Immature natural killer cell (primary cell): ENCODE measurements at regions not wholly inside any gene's neighbourhood (a gene's known extent, or its start where the extent isn't known, plus 50 kb on each side); places are given as distances from the start of the nearest gene placed in this dataset.
"Not testable (repeated sequence)": the region's sequence is repeated elsewhere in the genome, so short reads cannot be mapped to it uniquely, and the experiment has no call there.

Source experiments
- DNase-seq, 3 donors: peaks; one replicate each; pipeline ENCODE4 v3.0.0; 2022; ENCODE audit warnings: mixed read lengths in 1 of 3
- H3K27ac Mint-ChIP-seq, 6 donors: one replicate each; pipeline ENCODE4 v1.8.0; 2020; ENCODE audit warnings: mixed read lengths in 6 of 6, mild to moderate bottlenecking in 5 of 6, inconsistent platforms in 4 of 6, moderate library complexity in 3 of 6
- H3K27me3 Mint-ChIP-seq, 3 donors: one replicate each; pipeline ENCODE4 v1.8.0; 2020 to 2021; ENCODE audit warnings: low read depth in 3 of 3, mild to moderate bottlenecking in 3 of 3, mixed read lengths in 3 of 3, moderate library complexity in 3 of 3, inconsistent platforms in 1 of 3
- H3K36me3 Mint-ChIP-seq, 3 donors: one replicate each; pipeline ENCODE4 v1.8.0; 2020; ENCODE audit warnings: mixed read lengths in 3 of 3, inconsistent platforms in 2 of 3, mild to moderate bottlenecking in 2 of 3
- H3K4me1 Mint-ChIP-seq, 2 donors: one replicate each; pipeline ENCODE4 v1.8.0; 2020; ENCODE audit warnings: inconsistent platforms in 2 of 2, mild to moderate bottlenecking in 2 of 2, mixed read lengths in 2 of 2, moderate library complexity in 1 of 2
- H3K4me3 Mint-ChIP-seq, 5 donors: one replicate each; pipeline ENCODE4 v1.8.0; 2020; ENCODE audit warnings: mild to moderate bottlenecking in 5 of 5, mixed read lengths in 5 of 5, inconsistent platforms in 3 of 5, moderate library complexity in 3 of 5
- H3K9me3 Mint-ChIP-seq, 6 donors: one replicate each; pipeline ENCODE4 v1.8.0; 2020; ENCODE audit warnings: mild to moderate bottlenecking in 6 of 6, mixed read lengths in 6 of 6, inconsistent platforms in 4 of 6, moderate library complexity in 3 of 6

DNA sequence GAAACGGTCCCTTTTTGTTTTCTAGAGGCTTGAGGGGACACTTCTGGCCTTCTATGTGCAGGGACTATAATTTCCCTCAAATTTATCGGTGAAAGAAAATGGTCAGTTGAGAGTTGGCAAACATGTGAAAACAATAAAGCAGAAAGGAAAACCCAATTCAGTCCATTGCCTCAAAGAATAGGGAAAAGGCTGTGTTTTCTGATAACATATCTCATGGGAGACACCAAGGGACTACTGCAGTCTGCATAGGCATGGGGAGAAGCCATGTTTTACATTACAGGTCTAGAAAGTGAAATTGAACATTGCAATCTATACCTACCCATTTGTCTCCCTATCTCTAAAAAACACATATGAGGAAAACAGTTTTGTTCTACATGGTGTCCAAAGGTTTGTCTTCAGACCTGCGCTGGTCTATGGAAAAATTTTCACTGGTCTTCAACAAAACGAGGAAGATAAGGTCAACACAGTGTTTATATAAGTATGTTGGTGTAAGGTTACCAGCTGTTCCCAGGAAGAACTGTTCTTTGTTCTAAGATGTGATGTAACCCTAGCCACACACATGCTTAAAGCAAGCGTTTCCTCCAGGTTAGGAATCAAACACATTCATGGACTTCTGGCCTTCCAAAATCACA lies 179.7 kb downstream of the MREG start:
- Mint-ChIP-seq H3K4me3 (no peak overlapping the region), H3K36me3 (no peaks in the 10 kb centered on the region), H3K27ac (no peak overlapping the region), H3K9me3 (no peaks in the 10 kb centered on the region), H3K4me1 (no peaks in the 10 kb centered on the region), H3K27me3 (peaks cover 2 to 7% (median 3%) of the 10 kb centered on the region in 3 donors)
- no peak for DNase-seq

DNA sequence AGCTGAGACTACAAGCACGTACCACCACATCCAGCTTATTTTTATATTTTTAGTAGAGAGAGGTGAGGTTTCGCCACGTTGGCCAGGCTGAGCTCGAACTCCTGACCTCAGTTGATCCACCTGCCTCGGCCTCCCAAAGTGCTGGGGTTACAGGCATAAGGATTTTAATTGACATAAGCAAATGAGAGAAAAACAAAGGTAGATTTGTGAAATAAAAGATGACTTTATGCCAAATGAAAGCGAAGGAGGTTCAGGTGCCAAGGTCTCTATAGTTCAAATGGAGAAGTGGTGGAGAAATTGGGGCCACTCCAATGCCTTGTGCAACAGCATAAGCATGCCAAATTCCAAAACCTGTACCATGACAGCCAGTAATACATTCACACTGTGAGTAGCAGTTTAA lies 180.6 kb downstream of the MREG start:
- no peak overlapping the region for H3K4me3 Mint-ChIP-seq
- H3K27ac Mint-ChIP-seq = no peak overlapping the region
- H3K36me3 Mint-ChIP-seq = no peaks in the 10 kb centered on the region
- no peaks in the 10 kb centered on the region for H3K4me1 Mint-ChIP-seq
- DNase-seq = no peak
- H3K27me3 Mint-ChIP-seq = peaks cover 0 to 7% (median 0%) of the 10 kb centered on the region in 3 donors
- H3K9me3 Mint-ChIP-seq = no peaks in the 10 kb centered on the region

DNA sequence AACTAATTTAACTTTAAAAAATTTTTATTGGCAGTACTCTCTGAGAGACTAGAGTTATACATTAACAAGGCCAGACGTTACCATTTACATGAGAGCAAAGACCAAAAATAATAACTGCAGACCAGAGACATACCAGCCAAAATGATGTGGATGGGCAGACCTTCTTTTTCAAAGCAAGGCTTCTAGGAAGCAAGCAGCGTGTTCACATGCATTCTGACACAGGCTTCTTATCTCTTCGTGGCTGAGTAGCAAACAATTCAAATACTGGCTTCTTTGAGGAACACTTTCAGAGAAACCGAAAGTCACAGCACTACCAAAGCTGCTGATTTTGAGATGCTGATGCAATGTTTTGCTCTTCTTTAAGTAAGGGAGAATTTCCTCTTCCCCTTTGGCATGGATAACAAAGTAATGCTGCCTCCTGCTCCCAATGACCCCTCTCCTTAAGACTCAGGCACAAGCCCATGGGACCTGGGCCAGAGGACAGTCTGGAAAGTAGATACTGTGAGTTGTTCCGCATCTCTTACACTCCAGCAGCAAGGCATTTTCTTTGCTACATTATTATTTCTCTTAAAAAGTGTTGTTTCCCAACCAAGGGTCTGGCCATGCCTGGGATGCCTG lies 181.9 kb downstream of the MREG start:
- no peak for DNase-seq
- Mint-ChIP-seq H3K27ac (peak overlapping the region in 1 of 6 donors; percentile 57), H3K27me3 (peaks cover 0 to 7% (median 1%) of the 10 kb centered on the region in 3 donors), H3K36me3 (no peaks in the 10 kb centered on the region), H3K4me1 (no peaks in the 10 kb centered on the region), H3K9me3 (no peaks in the 10 kb centered on the region), H3K4me3 (no peak overlapping the region)

DNA sequence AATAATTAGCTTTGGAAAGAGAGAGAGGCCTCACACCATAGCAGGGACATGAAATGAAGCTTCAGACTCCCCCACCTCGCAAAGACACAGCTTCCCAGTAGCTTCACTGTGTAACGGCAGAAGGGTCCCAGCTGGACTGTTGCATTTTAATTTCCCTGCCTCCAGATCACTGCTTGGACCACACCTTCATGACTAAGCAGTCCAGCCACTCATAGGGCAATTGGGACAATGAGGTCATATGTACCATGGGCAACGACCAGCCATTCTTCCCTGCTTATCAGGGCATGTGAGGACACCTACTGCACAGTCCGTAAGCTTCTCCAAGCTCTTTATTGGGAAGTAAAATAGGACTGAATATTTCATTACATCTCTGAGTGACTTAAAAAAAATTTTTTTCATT lies 183.0 kb downstream of the MREG start:
- no peak for DNase-seq
- Mint-ChIP-seq H3K4me3 (no peak overlapping the region), H3K27ac (no peak overlapping the region), H3K27me3 (peaks cover 0 to 5% (median 2%) of the 10 kb centered on the region in 3 donors), H3K4me1 (no peaks in the 10 kb centered on the region), H3K36me3 (no peaks in the 10 kb centered on the region), H3K9me3 (no peaks in the 10 kb centered on the region)

DNA sequence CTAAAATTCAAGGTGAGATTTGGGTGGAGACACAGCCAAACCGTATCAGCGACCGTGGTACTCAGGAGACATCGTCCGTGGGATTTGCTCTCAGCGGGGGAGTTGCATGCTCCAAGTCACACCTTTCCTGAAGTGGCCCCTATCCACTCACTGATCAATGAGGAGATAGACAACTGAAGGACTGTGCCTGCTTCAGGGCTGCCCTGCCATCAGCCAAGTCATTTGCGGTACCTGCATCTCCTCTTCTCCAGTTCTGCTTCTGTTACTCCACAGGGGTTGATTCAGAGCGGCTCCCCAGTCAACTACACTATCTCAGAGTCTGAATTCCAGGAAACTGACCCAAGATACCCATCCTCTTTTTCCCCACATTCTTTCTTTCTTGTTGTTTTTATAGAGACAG lies 184.1 kb downstream of the MREG start:
- Mint-ChIP-seq H3K9me3 (peaks cover 0 to under 1% (median 0%) of the 10 kb centered on the region in 6 donors), H3K4me3 (no peak overlapping the region), H3K4me1 (no peaks in the 10 kb centered on the region), H3K27me3 (peaks cover 0 to 5% (median 2%) of the 10 kb centered on the region in 3 donors), H3K36me3 (no peaks in the 10 kb centered on the region), H3K27ac (no peak overlapping the region)
- no peak for DNase-seq

DNA sequence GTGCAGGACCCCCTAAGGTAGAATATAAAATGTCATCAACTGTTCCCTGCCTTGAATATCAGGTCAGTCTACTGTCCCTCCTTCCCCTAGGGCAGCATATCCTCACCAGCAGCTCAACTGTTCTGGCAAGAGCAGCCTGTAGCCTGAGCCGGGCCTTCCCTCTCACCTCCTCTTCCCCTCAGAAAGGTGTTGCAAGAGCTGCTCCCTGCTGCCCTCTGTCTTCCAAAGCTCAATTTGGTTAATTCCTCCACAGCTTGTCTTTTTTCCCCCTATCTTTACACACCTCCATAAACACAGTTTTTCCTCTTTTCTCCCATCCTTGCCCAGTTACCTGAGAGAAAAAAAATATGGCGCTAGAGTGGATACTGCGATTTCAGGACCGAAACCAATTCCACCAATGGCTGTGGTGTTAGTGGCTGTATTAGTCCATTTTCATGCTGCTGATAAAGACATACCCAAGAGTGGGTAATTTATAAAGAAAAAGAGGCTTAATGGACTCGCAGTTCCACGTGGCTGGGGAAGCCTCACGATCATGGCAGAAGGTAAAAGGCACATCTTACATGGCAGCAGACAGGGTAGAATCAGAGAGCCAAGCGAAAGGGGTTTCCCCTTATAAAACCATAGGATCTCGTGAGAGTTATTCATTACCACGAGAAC lies 184.7 kb downstream of the MREG start:
- H3K4me3 Mint-ChIP-seq = no peak overlapping the region
- H3K27ac Mint-ChIP-seq = no peak overlapping the region
- H3K4me1 Mint-ChIP-seq = no peaks in the 10 kb centered on the region
- H3K36me3 Mint-ChIP-seq = no peaks in the 10 kb centered on the region
- peak; percentile 23 to 49 (median 44) for DNase-seq
- peaks cover 0 to 5% (median 2%) of the 10 kb centered on the region in 3 donors for H3K27me3 Mint-ChIP-seq
- H3K9me3 Mint-ChIP-seq = peaks cover 0 to 2% (median 0%) of the 10 kb centered on the region in 6 donors

DNA sequence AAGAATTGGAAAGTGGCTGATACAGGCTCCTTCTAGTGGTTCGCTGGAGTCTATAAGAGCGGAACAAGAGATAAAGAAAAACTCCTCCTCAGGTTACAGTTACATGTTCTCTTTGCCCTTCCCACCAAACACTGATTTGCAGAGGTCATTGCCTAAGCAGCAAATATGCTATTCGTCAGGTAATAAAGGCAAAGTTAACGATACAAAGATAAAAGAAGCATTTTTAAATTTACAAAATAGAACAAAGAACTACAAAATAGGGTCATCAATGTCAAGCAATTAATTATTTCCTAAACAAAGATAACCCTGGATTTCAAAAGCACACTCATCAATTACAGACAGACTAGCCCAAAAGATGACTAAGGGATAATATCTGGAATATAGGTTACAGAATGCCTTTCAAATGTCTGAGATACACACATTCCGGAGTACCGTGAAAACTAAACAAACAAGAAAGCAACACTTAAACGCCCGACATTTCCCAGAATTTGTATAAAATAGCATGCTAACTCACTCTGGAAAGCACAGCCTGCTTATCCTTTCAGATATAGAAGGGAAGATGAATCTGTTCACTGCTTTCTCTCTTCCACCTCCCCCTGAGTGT lies 186.4 kb downstream of the MREG start:
- Mint-ChIP-seq H3K4me1 (no peaks in the 10 kb centered on the region), H3K27me3 (peaks cover 0 to 7% (median 2%) of the 10 kb centered on the region in 3 donors), H3K9me3 (peaks cover 0 to 2% (median 0%) of the 10 kb centered on the region in 6 donors), H3K4me3 (no peak overlapping the region), H3K36me3 (no peaks in the 10 kb centered on the region), H3K27ac (no peak overlapping the region)
- no peak for DNase-seq

DNA sequence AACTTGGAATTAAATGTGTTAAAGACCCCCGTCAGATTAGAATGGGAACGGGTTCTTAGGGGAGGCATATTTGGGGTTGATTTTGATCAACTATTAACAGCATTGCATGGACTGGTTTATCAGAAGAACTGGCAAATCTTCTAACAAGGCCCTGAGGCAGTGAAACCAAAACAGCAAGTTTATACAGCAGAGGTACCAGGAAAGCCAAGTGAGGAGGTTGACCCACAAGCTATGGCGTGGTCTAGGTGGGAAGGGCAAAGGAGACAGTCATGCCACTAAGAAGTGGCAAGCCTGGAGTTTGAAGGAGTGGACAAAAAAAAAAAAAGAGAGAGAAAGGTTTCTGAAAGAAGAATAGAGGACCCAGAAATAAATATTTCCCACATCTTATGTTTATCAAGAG lies 187.0 kb downstream of the MREG start:
- peaks cover 0 to 9% (median 0%) of the 10 kb centered on the region in 3 donors for H3K27me3 Mint-ChIP-seq
- H3K27ac Mint-ChIP-seq = no peak overlapping the region
- no peak for DNase-seq
- H3K36me3 Mint-ChIP-seq = no peaks in the 10 kb centered on the region
- peaks cover 0 to 2% (median 0%) of the 10 kb centered on the region in 6 donors for H3K9me3 Mint-ChIP-seq
- no peaks in the 10 kb centered on the region for H3K4me1 Mint-ChIP-seq
- no peak overlapping the region for H3K4me3 Mint-ChIP-seq

DNA sequence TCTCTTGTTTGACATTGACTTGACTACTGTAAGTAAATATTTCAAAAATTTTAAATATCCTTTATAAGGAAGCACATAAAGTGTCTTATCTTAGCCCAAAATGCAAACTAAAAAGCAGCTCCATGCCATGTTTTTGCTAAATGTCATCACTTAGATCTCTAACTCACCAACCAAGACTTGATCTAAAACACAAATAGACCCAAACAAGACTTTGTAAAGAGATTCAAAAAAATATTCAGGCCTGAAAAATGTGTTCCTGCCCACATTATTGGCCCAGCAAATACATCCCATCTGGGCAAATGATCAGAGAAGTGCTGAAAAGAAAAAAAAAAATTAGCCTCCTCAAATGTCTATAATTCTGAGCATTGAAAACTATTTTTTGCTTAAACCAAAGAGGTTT lies 187.6 kb downstream of the MREG start:
- Mint-ChIP-seq H3K27me3 (peaks cover 0 to 15% (median 0%) of the 10 kb centered on the region in 3 donors), H3K4me1 (no peaks in the 10 kb centered on the region), H3K36me3 (peaks cover 0 to 2% (median 0%) of the 10 kb centered on the region in 3 donors), H3K27ac (no peak overlapping the region), H3K4me3 (no peak overlapping the region), H3K9me3 (peaks cover 0 to 4% (median under 1%) of the 10 kb centered on the region in 6 donors)
- no peak for DNase-seq

DNA sequence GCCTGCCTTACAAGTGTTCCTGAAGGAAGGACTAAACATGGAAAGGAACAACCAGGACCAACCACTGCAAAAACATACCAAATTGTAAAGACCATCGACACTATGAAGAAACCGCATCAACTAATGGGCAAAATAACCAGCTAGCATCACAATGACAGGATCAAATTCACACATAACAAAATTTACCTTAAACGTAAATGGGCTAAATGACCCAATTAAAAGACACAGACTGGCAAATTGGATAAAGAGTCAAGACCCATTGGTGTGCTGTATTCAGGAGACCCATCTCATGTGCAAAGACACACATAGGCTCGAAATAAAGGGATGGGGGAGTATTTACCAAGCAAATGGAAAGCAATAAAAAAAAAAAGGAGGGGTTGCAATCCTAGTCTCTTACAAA lies 192.1 kb downstream of the MREG start:
- not testable (repeated sequence) for H3K36me3 Mint-ChIP-seq, H3K27ac Mint-ChIP-seq, DNase-seq, H3K4me1 Mint-ChIP-seq, H3K9me3 Mint-ChIP-seq, H3K4me3 Mint-ChIP-seq
- peaks cover 0 to 15% (median 0%) of the 10 kb centered on the region in 3 donors for H3K27me3 Mint-ChIP-seq

DNA sequence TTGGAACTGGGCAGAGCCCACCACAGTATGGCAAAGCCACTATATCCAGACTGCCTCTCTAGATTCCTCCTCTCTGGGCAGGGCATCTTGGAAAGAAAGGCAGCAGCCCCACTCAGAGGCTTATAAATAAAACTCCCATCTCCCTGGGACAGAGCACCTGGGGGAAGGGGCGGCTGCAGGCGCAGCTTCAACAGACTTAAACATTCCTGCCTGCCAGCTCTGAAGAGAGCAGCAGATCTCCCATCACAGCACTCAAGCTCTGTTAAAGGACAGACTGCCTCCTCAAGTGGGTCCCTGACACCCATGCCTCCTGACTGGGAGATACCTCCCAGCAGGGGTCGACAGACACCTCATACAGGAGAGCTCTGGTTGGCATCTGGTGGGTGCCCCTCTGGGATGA lies 193.6 kb downstream of the MREG start:
- H3K27ac Mint-ChIP-seq, H3K9me3 Mint-ChIP-seq, H3K4me1 Mint-ChIP-seq, DNase-seq, H3K36me3 Mint-ChIP-seq, H3K4me3 Mint-ChIP-seq: not testable (repeated sequence)
- H3K27me3 Mint-ChIP-seq = peaks cover 0 to 15% (median 0%) of the 10 kb centered on the region in 3 donors

DNA sequence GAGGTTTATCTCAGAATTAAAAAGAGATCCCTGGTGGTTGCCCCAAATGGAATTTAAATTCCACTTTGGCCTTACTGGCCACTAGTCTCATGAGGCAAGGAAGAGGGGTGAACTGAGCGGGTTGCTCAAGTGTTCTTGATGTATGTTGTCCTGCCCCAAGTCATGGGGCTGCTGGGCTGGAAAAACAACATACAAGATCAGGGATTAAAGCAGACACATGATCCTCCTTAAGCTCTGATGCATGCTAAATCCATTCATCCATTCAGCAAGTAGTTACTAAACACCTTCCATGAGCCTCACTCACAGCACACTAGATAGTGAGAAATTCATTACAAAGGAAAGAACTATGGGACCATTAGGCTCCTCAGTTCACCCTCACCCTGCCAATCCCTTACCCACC lies 196.3 kb downstream of the MREG start:
- H3K27me3 Mint-ChIP-seq = peaks cover 0 to 16% (median 4%) of the 10 kb centered on the region in 3 donors
- H3K4me3 Mint-ChIP-seq = no peak overlapping the region
- H3K4me1 Mint-ChIP-seq = peaks cover 10 to 12% of the 10 kb centered on the region in 2 donors
- peaks cover 4 to 5% (median 5%) of the 10 kb centered on the region in 3 donors for H3K36me3 Mint-ChIP-seq
- H3K27ac Mint-ChIP-seq = no peak overlapping the region
- H3K9me3 Mint-ChIP-seq = peaks cover 0 to 8% (median 0%) of the 10 kb centered on the region in 6 donors
- no peak for DNase-seq

DNA sequence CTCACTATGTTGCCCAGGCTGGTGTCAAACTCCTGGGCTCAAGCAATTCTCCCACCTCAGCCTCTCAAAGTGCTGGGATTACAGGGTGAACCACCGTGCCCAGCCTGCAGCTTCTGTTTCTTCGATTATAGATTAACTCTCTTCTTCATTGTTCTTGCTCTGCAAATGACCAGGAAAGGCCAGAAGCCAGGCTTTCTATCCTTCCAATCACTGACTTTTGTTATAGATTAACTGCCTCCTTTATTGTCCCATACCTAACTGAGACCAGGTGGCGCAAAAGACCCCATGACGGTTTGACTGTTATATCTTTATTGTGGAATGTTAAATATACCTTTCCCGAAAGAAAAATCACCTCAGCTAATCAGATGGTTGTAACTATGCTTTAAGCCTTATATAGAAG lies 196.9 kb downstream of the MREG start:
- peaks cover 0 to 8% (median 0%) of the 10 kb centered on the region in 6 donors for H3K9me3 Mint-ChIP-seq
- peaks cover 4 to 14% (median 6%) of the 10 kb centered on the region in 3 donors for H3K27me3 Mint-ChIP-seq
- H3K4me1 Mint-ChIP-seq = peaks cover 17 to 19% of the 10 kb centered on the region in 2 donors
- DNase-seq = no peak
- H3K4me3 Mint-ChIP-seq = no peak overlapping the region
- H3K27ac Mint-ChIP-seq = no peak overlapping the region
- H3K36me3 Mint-ChIP-seq = peaks cover 4 to 5% (median 5%) of the 10 kb centered on the region in 3 donors

DNA sequence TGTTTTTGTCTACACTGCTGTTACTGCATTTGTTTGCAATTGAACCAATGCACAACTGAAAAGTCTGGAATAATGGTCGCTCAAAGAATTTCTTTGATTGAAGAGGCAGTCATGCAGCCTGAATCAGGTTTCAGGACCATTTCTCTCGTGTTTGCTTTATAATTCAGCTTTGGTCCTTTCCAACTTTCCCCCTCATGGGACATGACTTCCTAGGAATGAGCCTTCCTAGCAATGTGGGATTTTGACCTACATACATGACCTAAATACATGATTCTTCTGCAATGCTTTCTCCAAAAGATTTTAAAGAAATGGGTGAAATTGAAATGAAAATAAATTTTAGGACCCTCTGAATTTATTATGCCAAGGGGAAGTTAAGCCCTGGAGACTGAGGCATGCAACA lies 197.4 kb downstream of the MREG start:
- H3K9me3 Mint-ChIP-seq = peaks cover 0 to 5% (median 0%) of the 10 kb centered on the region in 6 donors
- peaks cover 4 to 5% (median 5%) of the 10 kb centered on the region in 3 donors for H3K36me3 Mint-ChIP-seq
- no peak overlapping the region for H3K27ac Mint-ChIP-seq
- no peak for DNase-seq
- H3K4me1 Mint-ChIP-seq = peaks cover 21 to 23% of the 10 kb centered on the region in 2 donors
- peaks cover 4 to 10% (median 6%) of the 10 kb centered on the region in 3 donors for H3K27me3 Mint-ChIP-seq
- H3K4me3 Mint-ChIP-seq = no peak overlapping the region
